Adrenal gland (tissue), 9 donors: ENCODE measurements at regions not wholly inside any gene's neighbourhood (a gene's known extent, or its start where the extent isn't known, plus 50 kb on each side); places are given as distances from the start of the nearest gene placed in this dataset.
"Not testable (repeated sequence)": the region's sequence is repeated elsewhere in the genome, so short reads cannot be mapped to it uniquely, and the experiment has no call there.

ENCODE experiments used
- DNase-seq, 7 donors: peaks; one replicate each; pipeline ENCODE4 v3.0.0-alpha.2; 2019 to 2020
- H3K27ac ChIP-seq, 5 donors: fragments of 200-600 bp; sonication (generic) in 4 of 5; 1 replicate in 3 of 5; 2 replicates in 2 of 5; pipeline versions ENCODE4 v1.5.1 to v1.8.0; 2016 to 2020; ENCODE audit warnings: mild to moderate bottlenecking in 1 of 5
- H3K27me3 ChIP-seq: fragments of 200-600 bp; 2 replicates; pipeline ENCODE4 v1.8.0; 2021
- H3K36me3 ChIP-seq, 2 donors: fragments of 200-600 bp; replicated peaks in 1 of 2; 1 replicate in 1 of 2; 2 replicates in 1 of 2; pipeline versions ENCODE4 v1.5.1 to v1.8.0; 2018 to 2022
- H3K4me1 ChIP-seq, 2 donors: fragments of 200-600 bp; replicated peaks in 1 of 2; 1 replicate in 1 of 2; 2 replicates in 1 of 2; pipeline versions ENCODE4 v1.5.1 to v1.8.0; 2018 to 2021
- H3K4me3 ChIP-seq, 4 donors: fragments of 200-600 bp; sonication (generic) in 3 of 4; one replicate each; pipeline ENCODE4 v1.5.1; 2016 to 2018
- H3K9me3 ChIP-seq, 3 donors: fragments of 200-600 bp; sonication (generic) in 1 of 3; replicated peaks in 1 of 3; 1 replicate in 2 of 3; 2 replicates in 1 of 3; pipeline versions ENCODE4 v1.5.1 to v1.8.0; 2016 to 2021
- POLR2A ChIP-seq, 2 donors: fragments of 450-650 bp; IDR thresholded peaks; one replicate each; pipeline ENCODE4 v1.6.1; 2017; ENCODE audit warnings: antibody characterized with exemption in 2 of 2, mild to moderate bottlenecking in 2 of 2, moderate library complexity in 1 of 2
- WGBS, 4 donors: extraction: QIAGEN DNeasy Blood & Tissue Kit in 2 of 4; methylation state at CpG; one replicate each; pipeline versions ENCODE4 v1.1.5 to v1.1.7; 2013 to 2017; 5-methylcytosine and 5-hydroxymethylcytosine counted together
- intact Hi-C, 2 donors: fragments of 100-400 bp; cut with DNase I; formaldehyde crosslinking; loops; one replicate each; pipeline versions ENCODE4 v1.14.1 to v1.15.0; 2022 to 2023
- TF ChIP-seq, protein P1 (sequence below), 6 experiments: fragments of 450-650 bp in 4 of 6; fragments of 200-600 bp in 2 of 6; sonication (generic) in 1 of 6; IDR thresholded peaks; 1 replicate in 5 of 6; 2 replicates in 1 of 6; pipeline versions ENCODE4 v1.5.1 to v1.8.0; 2016 to 2021; ENCODE audit warnings: antibody characterized with exemption in 6 of 6, mild to moderate bottlenecking in 2 of 6, moderate library complexity in 1 of 6
- donor health status: healthy with polysubstance abuse.
- donor health status: Bipolar disorder and iron deficiency.
- donor health status: DM: yes; HTN: yes; CAD: no.
- donor health status: DM: no; HTN: no; CAD: no.
- donor health status: DM: no; HTN: no; CAD: no.

- DNase-seq, result no peak
- H3K9me3 ChIP-seq, result peaks cover 0 to 4% (median 0%) of the 10 kb centered on the region in 3 donors
- no peak overlapping the region for H3K4me3 ChIP-seq
- TF ChIP-seq, protein P1, sequence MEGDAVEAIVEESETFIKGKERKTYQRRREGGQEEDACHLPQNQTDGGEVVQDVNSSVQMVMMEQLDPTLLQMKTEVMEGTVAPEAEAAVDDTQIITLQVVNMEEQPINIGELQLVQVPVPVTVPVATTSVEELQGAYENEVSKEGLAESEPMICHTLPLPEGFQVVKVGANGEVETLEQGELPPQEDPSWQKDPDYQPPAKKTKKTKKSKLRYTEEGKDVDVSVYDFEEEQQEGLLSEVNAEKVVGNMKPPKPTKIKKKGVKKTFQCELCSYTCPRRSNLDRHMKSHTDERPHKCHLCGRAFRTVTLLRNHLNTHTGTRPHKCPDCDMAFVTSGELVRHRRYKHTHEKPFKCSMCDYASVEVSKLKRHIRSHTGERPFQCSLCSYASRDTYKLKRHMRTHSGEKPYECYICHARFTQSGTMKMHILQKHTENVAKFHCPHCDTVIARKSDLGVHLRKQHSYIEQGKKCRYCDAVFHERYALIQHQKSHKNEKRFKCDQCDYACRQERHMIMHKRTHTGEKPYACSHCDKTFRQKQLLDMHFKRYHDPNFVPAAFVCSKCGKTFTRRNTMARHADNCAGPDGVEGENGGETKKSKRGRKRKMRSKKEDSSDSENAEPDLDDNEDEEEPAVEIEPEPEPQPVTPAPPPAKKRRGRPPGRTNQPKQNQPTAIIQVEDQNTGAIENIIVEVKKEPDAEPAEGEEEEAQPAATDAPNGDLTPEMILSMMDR (IDR thresholded peaks at IDR 0.05), result no peak
- no peak for TF ChIP-seq POLR2A (IDR thresholded peaks at IDR 0.05)
- intact Hi-C loops, result no loop called here
- H3K27me3 ChIP-seq, result no peaks in the 10 kb centered on the region
- H3K27ac ChIP-seq, result no peak overlapping the region
- H3K36me3 ChIP-seq, result no peaks in the 10 kb centered on the region
- no peaks in the 10 kb centered on the region for H3K4me1 ChIP-seq
Measured at GRCh38 chr6:76984572-76984971, 478.7 kb downstream of the HTR1B start.

DNA sequence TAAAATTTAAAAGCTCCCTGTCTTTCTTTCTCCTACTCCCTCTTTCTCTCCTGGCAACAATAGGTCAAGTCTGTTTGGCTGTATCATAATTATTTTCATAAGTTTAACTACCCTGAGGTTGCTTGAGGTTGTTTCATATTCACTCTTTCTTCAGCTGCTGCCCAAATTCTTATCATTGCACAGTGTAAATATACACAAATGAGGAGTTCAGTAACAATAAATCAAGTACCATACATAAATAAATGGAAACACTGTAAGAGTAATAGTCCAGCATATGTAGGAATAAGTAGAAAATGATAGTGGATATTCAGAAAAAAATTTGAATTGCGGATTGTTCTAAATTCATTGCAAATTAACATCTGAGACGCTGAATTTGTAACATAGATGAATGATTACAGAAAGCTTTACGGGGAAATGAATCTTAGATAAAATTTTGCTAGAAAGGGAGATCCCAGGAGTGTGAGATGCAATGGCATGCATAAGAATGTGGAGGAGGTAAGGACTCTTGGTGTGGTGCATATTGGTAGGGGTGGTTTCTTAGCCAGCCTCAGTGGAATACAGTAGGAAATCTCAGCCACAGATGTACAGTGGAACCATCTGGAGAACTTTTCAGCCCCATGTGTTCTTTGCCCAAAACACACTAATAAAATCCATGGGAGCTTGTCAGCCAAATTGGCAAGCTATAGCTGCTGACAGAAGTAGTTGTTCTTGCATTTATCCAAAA, 480.7 kb downstream of the HTR1B start:
- WGBS, 4 donors, result 81 to 90% (median 88%) methylated on average over 3 of the region's 3 CpGs
- Histone ChIP-seq H3K36me3 (no peaks in the 10 kb centered on the region), H3K9me3 (peaks cover 0 to 4% (median 0%) of the 10 kb centered on the region in 3 donors), H3K4me3 (no peak overlapping the region), H3K4me1 (no peaks in the 10 kb centered on the region), H3K27ac (no peak overlapping the region), H3K27me3 (no peaks in the 10 kb centered on the region)
- no peak for DNase-seq
- intact Hi-C loops, result no loop called here
- TF ChIP-seq, protein P1 (IDR thresholded peaks at IDR 0.05), result no peak
- no peak for TF ChIP-seq POLR2A (IDR thresholded peaks at IDR 0.05)

- no peaks in the 10 kb centered on the region for H3K36me3 ChIP-seq
- H3K9me3 ChIP-seq, result no peaks in the 10 kb centered on the region
- H3K4me1 ChIP-seq, result no peaks in the 10 kb centered on the region
- TF ChIP-seq, protein P1 (IDR thresholded peaks at IDR 0.05), result no peak
- TF ChIP-seq POLR2A (IDR thresholded peaks at IDR 0.05), result no peak
- DNase-seq, result no peak
- no peak overlapping the region for H3K4me3 ChIP-seq
- H3K27ac ChIP-seq, result no peak overlapping the region
- no peaks in the 10 kb centered on the region for H3K27me3 ChIP-seq
- intact Hi-C loops, result no loop called here
Measured at GRCh38 chr6:76972474-76972873, 490.8 kb downstream of the HTR1B start.

- H3K27me3 ChIP-seq, H3K9me3 ChIP-seq, H3K4me3 ChIP-seq, H3K4me1 ChIP-seq, H3K36me3 ChIP-seq, intact Hi-C loops, H3K27ac ChIP-seq, DNase-seq: not testable (repeated sequence)
- 89 to 92% (median 90%) methylated on average over 13 to 15 of the region's 15 CpGs for WGBS, 4 donors
Measured at GRCh38 chr6:76959177-76959576, 504.1 kb downstream of the HTR1B start.
